ENCODE measurements at regions not wholly inside any gene's neighbourhood (a gene's known extent, or its start where the extent isn't known, plus 50 kb on each side); places are given as distances from the start of the nearest gene placed in this dataset.

- Histone ChIP-seq H3K36me3 (ENCODE audit: control insufficient read depth in 1 of 2, insufficient read depth in 2 of 2, low read length in 2 of 2) (no peaks in the 10 kb centered on the region), H4K12ac (ENCODE audit: low read depth, low read length) (no peak overlapping the region), H3K27ac (ENCODE audit: low read depth, low read length) (no peak overlapping the region), H3K79me2 (ENCODE audit: control insufficient read depth, insufficient read depth, low read length, poor library complexity) (no peaks in the 10 kb centered on the region), H2BK120ac (ENCODE audit: insufficient read depth, low read length, poor library complexity) (no peak overlapping the region), H3K9me3 (ENCODE audit: insufficient read depth, low read depth, low read length) (no peaks in the 10 kb centered on the region), H3K4ac (ENCODE audit: low read depth, low read length) (no peak overlapping the region), H4K8ac (ENCODE audit: low read depth, low read length) (no peak overlapping the region), H3K79me1 (ENCODE audit: low read length) (no peaks in the 10 kb centered on the region), H3K27me3 (ENCODE audit: insufficient read depth, low read length) (no peaks in the 10 kb centered on the region), H3K4me2 (ENCODE audit: low read length) (no peak overlapping the region), H4K91ac (ENCODE audit: low read depth, low read length) (no peak overlapping the region), H3K4me1 (ENCODE audit: control insufficient read depth in 1 of 2, insufficient read depth in 2 of 2, low read length in 2 of 2) (no peaks in the 10 kb centered on the region), H2BK5ac (ENCODE audit: low read depth, low read length, poor library complexity) (no peak overlapping the region), H2AFZ (ENCODE audit: insufficient read depth, low read length, poor library complexity) (no peak overlapping the region), H2AK5ac (ENCODE audit: low read length) (no peak overlapping the region), H3K23ac (ENCODE audit: low read length) (no peak overlapping the region), H3K14ac (ENCODE audit: low read length) (no peak overlapping the region), H3K9ac (ENCODE audit: low read length) (no peak overlapping the region), H3K18ac (ENCODE audit: low read length) (no peak overlapping the region), H3K4me3 (ENCODE audit: low read depth, low read length) (no peak overlapping the region), H2BK12ac (ENCODE audit: low read length) (no peak overlapping the region)
- DNase-seq = no peak
- no CpG with 5 or more reads among the region's 3 CpGs for WGBS (ENCODE audit: extremely low coverage, insufficient coverage, insufficient read length)
Measured at GRCh38 chr2:57539761-57540160, 506.8 kb upstream of the VRK2 start.

GRCh38 chr2:57542081-57542480 lies 504.5 kb upstream of the VRK2 start:
- H4K12ac ChIP-seq (ENCODE audit: low read depth, low read length) = no peak overlapping the region
- WGBS (ENCODE audit: extremely low coverage, insufficient coverage, insufficient read length) = no CpG with 5 or more reads among the region's 2 CpGs
- H3K18ac ChIP-seq (ENCODE audit: low read length) = no peak overlapping the region
- H3K4me1 ChIP-seq (ENCODE audit: control insufficient read depth in 1 of 2, insufficient read depth in 2 of 2, low read length in 2 of 2) = no peaks in the 10 kb centered on the region
- no peaks in the 10 kb centered on the region for H3K9me3 ChIP-seq (ENCODE audit: insufficient read depth, low read depth, low read length)
- no peak for DNase-seq
- H4K8ac ChIP-seq (ENCODE audit: low read depth, low read length) = no peak overlapping the region
- H3K14ac ChIP-seq (ENCODE audit: low read length) = no peak overlapping the region
- no peak overlapping the region for H3K9ac ChIP-seq (ENCODE audit: low read length)
- H3K27ac ChIP-seq (ENCODE audit: low read depth, low read length) = no peak overlapping the region
- no peak overlapping the region for H3K4ac ChIP-seq (ENCODE audit: low read depth, low read length)
- H3K23ac ChIP-seq (ENCODE audit: low read length) = no peak overlapping the region
- no peak overlapping the region for H2AFZ ChIP-seq (ENCODE audit: insufficient read depth, low read length, poor library complexity)
- H2BK5ac ChIP-seq (ENCODE audit: low read depth, low read length, poor library complexity) = no peak overlapping the region
- H2BK120ac ChIP-seq (ENCODE audit: insufficient read depth, low read length, poor library complexity) = no peak overlapping the region
- no peak overlapping the region for H4K91ac ChIP-seq (ENCODE audit: low read depth, low read length)
- no peak overlapping the region for H3K4me2 ChIP-seq (ENCODE audit: low read length)
- no peaks in the 10 kb centered on the region for H3K27me3 ChIP-seq (ENCODE audit: insufficient read depth, low read length)
- H2BK12ac ChIP-seq (ENCODE audit: low read length) = no peak overlapping the region
- H3K79me2 ChIP-seq (ENCODE audit: control insufficient read depth, insufficient read depth, low read length, poor library complexity) = no peaks in the 10 kb centered on the region
- no peak overlapping the region for H3K4me3 ChIP-seq (ENCODE audit: low read depth, low read length)
- H3K36me3 ChIP-seq (ENCODE audit: control insufficient read depth in 1 of 2, insufficient read depth in 2 of 2, low read length in 2 of 2) = no peaks in the 10 kb centered on the region
- H2AK5ac ChIP-seq (ENCODE audit: low read length) = no peak overlapping the region
- no peaks in the 10 kb centered on the region for H3K79me1 ChIP-seq (ENCODE audit: low read length)

GRCh38 chr2:57543211-57543610 lies 503.4 kb upstream of the VRK2 start:
- Histone ChIP-seq H4K12ac (ENCODE audit: low read depth, low read length) (no peak overlapping the region), H3K4me1 (ENCODE audit: control insufficient read depth in 1 of 2, insufficient read depth in 2 of 2, low read length in 2 of 2) (no peaks in the 10 kb centered on the region), H3K27ac (ENCODE audit: low read depth, low read length) (no peak overlapping the region), H2AFZ (ENCODE audit: insufficient read depth, low read length, poor library complexity) (no peak overlapping the region), H2BK120ac (ENCODE audit: insufficient read depth, low read length, poor library complexity) (no peak overlapping the region), H4K91ac (ENCODE audit: low read depth, low read length) (no peak overlapping the region), H2BK12ac (ENCODE audit: low read length) (no peak overlapping the region), H3K23ac (ENCODE audit: low read length) (no peak overlapping the region), H2AK5ac (ENCODE audit: low read length) (no peak overlapping the region), H4K8ac (ENCODE audit: low read depth, low read length) (no peak overlapping the region), H3K14ac (ENCODE audit: low read length) (no peak overlapping the region), H3K18ac (ENCODE audit: low read length) (no peak overlapping the region), H3K9me3 (ENCODE audit: insufficient read depth, low read depth, low read length) (no peaks in the 10 kb centered on the region), H3K9ac (ENCODE audit: low read length) (no peak overlapping the region), H3K27me3 (ENCODE audit: insufficient read depth, low read length) (no peaks in the 10 kb centered on the region), H3K79me2 (ENCODE audit: control insufficient read depth, insufficient read depth, low read length, poor library complexity) (no peaks in the 10 kb centered on the region), H2BK5ac (ENCODE audit: low read depth, low read length, poor library complexity) (no peak overlapping the region), H3K36me3 (ENCODE audit: control insufficient read depth in 1 of 2, insufficient read depth in 2 of 2, low read length in 2 of 2) (no peaks in the 10 kb centered on the region), H3K4ac (ENCODE audit: low read depth, low read length) (no peak overlapping the region), H3K4me2 (ENCODE audit: low read length) (no peak overlapping the region), H3K4me3 (ENCODE audit: low read depth, low read length) (no peak overlapping the region), H3K79me1 (ENCODE audit: low read length) (no peaks in the 10 kb centered on the region)
- DNase-seq = no peak
- no CpG with 5 or more reads among the region's 5 CpGs for WGBS (ENCODE audit: extremely low coverage, insufficient coverage, insufficient read length)

GRCh38 chr2:57544624-57545023 lies 502.0 kb upstream of the VRK2 start:
- Histone ChIP-seq H2AFZ (ENCODE audit: insufficient read depth, low read length, poor library complexity) (no peak overlapping the region), H4K91ac (ENCODE audit: low read depth, low read length) (no peak overlapping the region), H3K18ac (ENCODE audit: low read length) (no peak overlapping the region), H3K79me2 (ENCODE audit: control insufficient read depth, insufficient read depth, low read length, poor library complexity) (no peaks in the 10 kb centered on the region), H3K9ac (ENCODE audit: low read length) (no peak overlapping the region), H3K4me3 (ENCODE audit: low read depth, low read length) (no peak overlapping the region), H3K27me3 (ENCODE audit: insufficient read depth, low read length) (no peaks in the 10 kb centered on the region), H3K14ac (ENCODE audit: low read length) (no peak overlapping the region), H3K36me3 (ENCODE audit: control insufficient read depth in 1 of 2, insufficient read depth in 2 of 2, low read length in 2 of 2) (no peaks in the 10 kb centered on the region), H3K23ac (ENCODE audit: low read length) (no peak overlapping the region), H2BK12ac (ENCODE audit: low read length) (no peak overlapping the region), H3K4me1 (ENCODE audit: control insufficient read depth in 1 of 2, insufficient read depth in 2 of 2, low read length in 2 of 2) (no peaks in the 10 kb centered on the region), H3K9me3 (ENCODE audit: insufficient read depth, low read depth, low read length) (no peaks in the 10 kb centered on the region), H2BK5ac (ENCODE audit: low read depth, low read length, poor library complexity) (no peak overlapping the region), H3K4ac (ENCODE audit: low read depth, low read length) (no peak overlapping the region), H3K27ac (ENCODE audit: low read depth, low read length) (no peak overlapping the region), H3K79me1 (ENCODE audit: low read length) (no peaks in the 10 kb centered on the region), H2AK5ac (ENCODE audit: low read length) (no peak overlapping the region), H3K4me2 (ENCODE audit: low read length) (no peak overlapping the region), H4K8ac (ENCODE audit: low read depth, low read length) (no peak overlapping the region), H4K12ac (ENCODE audit: low read depth, low read length) (no peak overlapping the region), H2BK120ac (ENCODE audit: insufficient read depth, low read length, poor library complexity) (no peak overlapping the region)
- no peak for DNase-seq

GRCh38 chr2:57546478-57546877 lies 500.1 kb upstream of the VRK2 start:
- Histone ChIP-seq H3K36me3 (ENCODE audit: control insufficient read depth in 1 of 2, insufficient read depth in 2 of 2, low read length in 2 of 2) (no peaks in the 10 kb centered on the region), H3K4me3 (ENCODE audit: low read depth, low read length) (no peak overlapping the region), H3K23ac (ENCODE audit: low read length) (no peak overlapping the region), H4K8ac (ENCODE audit: low read depth, low read length) (no peak overlapping the region), H3K4ac (ENCODE audit: low read depth, low read length) (no peak overlapping the region), H3K27me3 (ENCODE audit: insufficient read depth, low read length) (no peaks in the 10 kb centered on the region), H4K12ac (ENCODE audit: low read depth, low read length) (no peak overlapping the region), H4K91ac (ENCODE audit: low read depth, low read length) (no peak overlapping the region), H3K27ac (ENCODE audit: low read depth, low read length) (no peak overlapping the region), H3K4me1 (ENCODE audit: control insufficient read depth in 1 of 2, insufficient read depth in 2 of 2, low read length in 2 of 2) (no peaks in the 10 kb centered on the region), H3K18ac (ENCODE audit: low read length) (no peak overlapping the region), H2AFZ (ENCODE audit: insufficient read depth, low read length, poor library complexity) (no peak overlapping the region), H2BK120ac (ENCODE audit: insufficient read depth, low read length, poor library complexity) (no peak overlapping the region), H3K79me1 (ENCODE audit: low read length) (no peaks in the 10 kb centered on the region), H2BK12ac (ENCODE audit: low read length) (no peak overlapping the region), H3K9ac (ENCODE audit: low read length) (no peak overlapping the region), H2BK5ac (ENCODE audit: low read depth, low read length, poor library complexity) (no peak overlapping the region), H3K9me3 (ENCODE audit: insufficient read depth, low read depth, low read length) (no peaks in the 10 kb centered on the region), H3K79me2 (ENCODE audit: control insufficient read depth, insufficient read depth, low read length, poor library complexity) (no peaks in the 10 kb centered on the region), H2AK5ac (ENCODE audit: low read length) (no peak overlapping the region), H3K4me2 (ENCODE audit: low read length) (no peak overlapping the region), H3K14ac (ENCODE audit: low read length) (no peak overlapping the region)
- no peak for DNase-seq
